ENCODE measurements at regions not wholly inside any gene's neighbourhood (a gene's known extent, or its start where the extent isn't known, plus 50 kb on each side); places are given as distances from the start of the nearest gene placed in this dataset.

GRCh38 chr5:23028445-23029021, 175.4 kb upstream of the CDH12 start:
- no peak for TF ChIP-seq MYC (IDR thresholded peaks at IDR 0.05; ENCODE audit: low read depth, low read length)
- TF ChIP-seq POLR2AphosphoS5 (IDR thresholded peaks at IDR 0.05; ENCODE audit: insufficient read depth, low read depth, low read length) = no peak
